Eye (tissue), 1 donor: ENCODE measurements at regions not wholly inside any gene's neighbourhood (a gene's known extent, or its start where the extent isn't known, plus 50 kb on each side); places are given as distances from the start of the nearest gene placed in this dataset.
"Not testable (repeated sequence)": the region's sequence is repeated elsewhere in the genome, so short reads cannot be mapped to it uniquely, and the experiment has no call there.

Experiments
- DNase-seq: peaks from one replicate; pipeline ENCODE4 v3.0.0-alpha.2; 2015

DNA sequence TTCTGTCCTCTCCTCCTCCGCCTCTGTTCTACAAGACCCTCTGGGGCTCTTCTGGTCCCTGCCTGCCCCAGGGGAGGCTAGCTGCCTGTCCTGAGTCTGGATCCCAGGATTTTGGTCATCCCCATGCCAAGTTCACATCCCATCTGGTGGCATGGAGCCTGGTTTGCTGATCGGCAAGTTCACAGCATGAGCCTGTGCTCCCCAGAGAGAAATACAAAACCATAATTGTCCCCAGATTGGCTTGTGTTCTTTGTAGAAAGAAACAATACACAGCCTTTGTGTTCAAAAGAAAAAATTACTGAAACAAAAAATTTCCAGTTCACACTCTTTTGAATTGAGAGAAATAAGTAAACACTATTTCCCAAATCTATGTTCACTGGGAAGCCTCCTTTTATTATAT lies 149.4 kb upstream of the ZC3H12A start:
- DNase-seq: no peak

DNA sequence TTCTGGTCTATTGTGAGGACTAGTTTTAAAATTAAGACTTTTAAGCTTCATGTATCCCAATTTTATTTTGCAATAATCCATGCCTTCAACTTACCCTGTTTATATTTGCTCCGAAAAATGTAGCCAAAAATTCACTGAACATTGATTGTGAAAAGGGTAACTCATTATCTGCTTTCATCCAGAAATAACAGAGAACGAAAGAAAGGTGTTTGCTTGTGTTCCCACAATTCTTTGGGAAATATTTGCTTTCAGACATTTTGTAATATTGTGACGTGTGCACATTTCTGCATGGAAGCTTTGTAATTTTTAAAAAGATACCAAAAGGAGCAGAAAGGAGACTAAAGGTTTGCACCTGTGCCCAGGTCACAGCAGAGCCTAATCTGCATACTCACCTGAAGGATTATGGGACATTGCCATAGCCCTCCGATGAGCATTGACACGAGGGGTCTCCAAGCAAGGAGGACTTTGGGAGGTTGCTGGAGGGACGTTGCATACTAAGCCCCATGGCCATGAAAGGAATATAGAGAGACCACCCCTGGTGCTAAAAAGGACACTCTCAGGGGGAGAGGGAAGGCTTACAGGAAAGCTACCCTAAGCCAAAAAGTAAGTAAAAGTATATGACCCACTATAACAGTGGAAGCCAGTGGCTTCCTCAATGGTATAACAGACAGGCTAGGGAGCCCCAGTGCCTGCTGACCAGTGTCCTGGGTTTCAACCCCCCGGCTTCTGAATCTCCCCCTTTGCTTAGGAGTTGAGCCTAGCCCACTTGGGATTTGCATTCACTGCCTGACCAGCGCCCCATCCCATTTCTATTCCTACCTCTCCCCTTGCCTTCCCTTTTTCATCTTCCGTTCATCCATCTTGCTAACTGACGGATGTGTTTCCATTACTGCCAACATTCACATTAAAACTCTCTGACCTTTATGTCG lies 148.6 kb upstream of the ZC3H12A start:
- no peak for DNase-seq

DNA sequence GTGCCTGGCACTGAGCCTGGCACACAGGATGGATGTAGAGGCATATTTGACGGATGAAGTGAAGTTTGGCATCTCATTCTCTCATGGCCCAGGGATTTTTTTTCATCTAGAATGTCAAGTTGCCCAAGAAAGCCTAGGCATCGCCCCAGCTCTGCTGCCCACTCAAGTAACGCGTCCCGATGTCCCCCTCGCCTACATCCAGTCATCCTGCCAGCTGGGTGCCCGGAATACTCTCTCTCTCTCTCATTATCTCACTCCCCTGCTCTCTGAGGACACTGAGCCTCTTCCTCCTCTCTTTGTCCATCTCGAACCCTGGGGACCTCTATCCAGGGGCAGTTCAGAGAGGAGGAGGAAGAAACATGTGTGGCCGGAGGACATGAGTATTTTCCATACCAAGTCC lies 142.3 kb upstream of the ZC3H12A start:
- DNase-seq: no peak

DNA sequence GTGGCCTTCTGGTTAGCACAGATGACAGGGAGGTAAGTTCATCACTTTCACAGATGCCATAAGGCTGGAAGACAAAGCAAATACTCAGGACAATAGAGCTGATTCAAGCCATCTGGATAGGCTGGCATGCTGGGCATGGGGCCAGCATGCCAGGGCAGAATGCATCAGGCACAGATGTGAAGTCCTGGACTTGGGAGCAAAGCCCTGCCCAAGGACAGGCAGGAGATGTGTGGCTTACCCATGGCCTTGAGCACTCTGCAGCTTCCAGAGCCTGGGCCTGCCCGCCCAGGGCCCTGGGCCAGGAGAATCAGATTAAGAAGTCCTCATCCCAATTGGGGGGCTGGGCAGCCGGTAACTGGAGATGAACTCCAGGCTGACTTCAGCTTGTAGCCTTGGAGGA lies 135.7 kb upstream of the ZC3H12A start:
- no peak for DNase-seq

DNA sequence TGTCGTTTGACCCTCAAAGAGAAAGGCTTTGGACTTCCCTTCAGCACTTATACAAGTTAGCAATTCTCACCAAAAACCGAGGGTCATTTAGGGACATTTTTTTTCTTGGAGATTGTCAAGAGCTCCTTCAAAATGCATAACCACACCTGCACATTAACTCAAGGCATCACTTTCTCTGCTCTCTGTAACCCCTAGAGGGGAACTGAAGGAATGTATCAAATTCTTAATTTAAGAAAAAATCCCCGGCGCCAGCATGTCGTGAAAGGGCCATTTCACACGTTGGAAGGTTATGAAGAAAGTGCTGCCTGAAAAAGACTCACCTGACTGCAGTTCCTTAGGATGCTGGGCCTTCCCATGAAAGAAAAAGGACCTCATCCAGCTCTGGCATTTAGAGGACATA lies 131.6 kb upstream of the ZC3H12A start:
- DNase-seq: no peak

DNA sequence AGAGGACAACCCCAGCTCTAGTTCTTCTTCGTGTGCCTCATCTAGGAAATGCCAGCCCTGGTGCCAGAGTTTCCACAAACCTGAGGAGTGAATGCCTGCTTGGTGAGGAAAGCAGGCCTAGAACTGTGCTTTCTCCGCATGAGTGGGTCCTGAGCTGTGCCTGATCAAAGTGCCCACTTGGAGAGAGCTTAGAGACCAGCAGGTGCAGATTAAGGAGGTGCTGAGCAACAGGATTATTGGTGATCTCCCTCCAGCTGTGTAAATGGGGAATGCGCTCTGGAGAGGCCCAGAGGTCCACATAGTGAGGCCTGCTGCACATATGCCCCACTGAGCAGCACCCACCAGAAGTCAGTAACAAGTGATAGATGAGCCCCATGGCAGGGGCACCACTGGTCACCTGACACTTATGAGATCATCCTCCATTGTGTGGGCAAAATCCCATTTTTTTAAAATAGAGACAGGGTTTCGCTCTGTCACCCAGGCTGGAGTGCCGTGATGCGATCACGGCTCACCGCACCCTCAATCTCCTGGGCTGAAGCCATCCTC lies 127.2 kb upstream of the ZC3H12A start:
- no peak for DNase-seq

DNA sequence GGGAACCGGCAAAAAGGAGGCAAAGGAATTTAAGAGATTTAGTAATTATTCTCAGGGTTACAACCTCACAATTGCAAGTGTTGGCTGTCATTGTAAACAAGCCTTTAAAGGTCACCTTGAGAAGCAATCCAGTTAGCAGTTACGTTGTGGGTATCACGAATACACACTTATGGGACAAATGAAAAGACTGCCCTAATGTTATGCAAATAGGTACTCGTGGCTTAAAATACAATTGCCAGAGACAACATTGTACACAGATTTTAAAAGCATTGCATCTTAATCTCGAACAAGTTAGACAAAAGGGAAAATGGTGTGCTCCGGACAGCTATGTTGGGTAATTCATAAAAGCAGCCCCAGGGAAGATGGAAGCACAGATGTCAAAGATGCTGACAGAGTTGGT lies 120.5 kb upstream of the ZC3H12A start:
- peak; percentile 7 for DNase-seq

DNA sequence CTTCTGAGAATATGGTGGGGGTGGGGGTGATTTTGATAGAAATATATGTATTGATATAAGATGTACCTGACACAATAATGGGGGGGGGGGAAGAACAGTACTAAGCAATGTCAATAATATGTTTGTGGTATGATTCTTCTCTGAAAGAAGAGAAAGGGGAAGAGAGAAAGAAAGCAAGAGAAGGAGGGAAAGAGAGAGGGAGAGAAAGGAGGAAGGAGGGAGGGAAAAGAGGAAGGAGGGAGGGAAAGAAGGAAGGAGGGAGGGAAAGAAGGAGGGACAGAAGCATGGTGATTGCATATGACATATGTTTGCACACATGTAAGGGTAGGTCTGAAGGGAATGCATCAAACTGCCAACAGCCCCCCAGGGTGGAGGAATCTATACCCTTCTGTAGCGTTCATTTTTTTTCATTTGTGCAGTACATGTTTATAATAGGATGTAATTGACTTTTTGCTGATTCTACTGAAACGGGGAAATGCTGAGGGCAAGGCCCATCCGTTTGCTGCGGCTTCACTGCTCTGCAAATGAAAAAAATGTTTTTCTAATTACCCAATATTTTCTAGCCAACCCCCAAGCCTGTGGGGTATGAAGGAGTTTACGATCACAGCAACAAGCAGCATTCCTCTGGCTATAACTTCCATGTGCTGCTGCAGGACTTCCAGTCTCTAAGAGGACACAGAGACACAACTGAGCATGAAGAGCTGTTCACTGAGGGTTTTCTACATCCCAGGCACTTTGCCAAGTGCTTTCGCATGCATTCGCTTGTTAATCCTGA lies 119.3 kb upstream of the ZC3H12A start:
- DNase-seq: peak; percentile 8

DNA sequence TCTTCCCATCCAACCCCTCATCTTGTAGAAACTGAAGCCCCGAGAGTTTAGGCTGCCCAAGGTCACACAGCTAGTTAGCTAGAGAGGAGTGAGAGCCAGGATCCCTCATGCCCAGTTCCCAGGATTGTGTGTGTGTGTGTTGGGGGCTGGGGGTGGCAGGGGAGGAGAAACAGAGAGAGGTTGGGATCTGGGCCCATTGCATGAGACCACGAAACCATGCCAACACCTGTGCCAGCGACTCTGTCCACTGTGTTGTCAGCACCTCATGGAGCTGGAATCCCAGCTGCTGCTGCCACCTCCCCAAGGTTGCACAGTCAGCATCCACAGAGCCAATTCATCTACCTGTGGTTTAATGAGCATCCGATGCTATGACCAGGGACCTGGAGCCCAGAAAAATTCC lies 115.4 kb upstream of the ZC3H12A start:
- no peak for DNase-seq

DNA sequence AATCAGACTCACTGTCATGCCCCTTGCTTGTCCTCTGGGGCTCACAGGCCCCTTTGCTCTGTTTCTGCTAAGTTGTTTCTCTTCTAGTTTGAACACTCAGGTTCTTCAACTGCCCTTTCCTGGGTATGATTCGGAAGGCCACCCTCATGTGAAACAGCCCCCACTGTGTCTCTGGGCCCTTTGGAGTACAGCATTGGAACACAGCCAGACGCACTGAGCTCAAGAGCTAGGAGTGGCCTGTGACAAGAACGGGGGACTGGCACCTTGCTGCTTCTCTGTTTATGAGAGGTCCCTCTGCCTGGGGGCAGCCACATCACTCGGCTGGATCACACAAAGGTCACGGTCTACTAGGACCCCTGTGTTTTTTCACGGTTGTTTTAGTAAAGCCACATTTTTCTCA lies 114.4 kb upstream of the ZC3H12A start:
- DNase-seq: no peak

DNA sequence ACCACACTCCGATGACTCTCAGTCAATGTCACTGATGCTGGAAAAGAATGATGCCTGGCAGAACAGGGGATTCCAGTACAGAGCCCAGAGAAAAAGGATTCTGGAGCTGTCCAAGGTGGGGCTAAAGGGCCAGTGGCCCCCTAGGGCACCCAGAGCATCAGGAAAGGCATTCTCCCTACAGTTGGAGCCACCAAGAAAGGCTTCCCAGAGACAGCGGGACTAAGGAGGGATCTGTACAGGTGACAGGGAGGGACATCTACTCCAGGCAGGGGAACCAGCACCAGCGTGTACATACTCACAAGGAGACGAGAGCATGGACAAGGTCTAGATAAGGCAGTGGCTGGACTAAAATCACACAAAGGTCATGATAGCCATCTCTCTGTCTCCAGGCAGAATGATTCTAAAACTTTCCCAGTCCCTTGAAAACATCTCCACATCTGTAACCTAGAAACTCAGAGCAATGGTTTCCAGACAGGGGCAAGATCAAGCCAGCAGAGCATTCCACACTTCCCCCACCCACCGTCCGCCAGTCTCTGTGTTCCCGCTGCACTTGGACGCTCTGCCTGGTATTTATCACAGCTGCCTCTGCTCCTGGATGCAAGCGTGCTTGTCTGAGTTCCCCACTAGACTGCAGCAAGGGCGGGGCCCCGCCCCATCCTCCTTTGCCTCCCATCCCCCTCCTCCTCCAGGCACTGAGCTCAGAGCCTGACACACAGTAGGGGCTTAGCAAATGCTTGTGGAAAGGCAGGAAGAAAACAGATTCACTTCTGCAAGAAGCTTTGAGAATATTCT lies 111.6 kb upstream of the ZC3H12A start:
- peak; percentile 35 for DNase-seq

DNA sequence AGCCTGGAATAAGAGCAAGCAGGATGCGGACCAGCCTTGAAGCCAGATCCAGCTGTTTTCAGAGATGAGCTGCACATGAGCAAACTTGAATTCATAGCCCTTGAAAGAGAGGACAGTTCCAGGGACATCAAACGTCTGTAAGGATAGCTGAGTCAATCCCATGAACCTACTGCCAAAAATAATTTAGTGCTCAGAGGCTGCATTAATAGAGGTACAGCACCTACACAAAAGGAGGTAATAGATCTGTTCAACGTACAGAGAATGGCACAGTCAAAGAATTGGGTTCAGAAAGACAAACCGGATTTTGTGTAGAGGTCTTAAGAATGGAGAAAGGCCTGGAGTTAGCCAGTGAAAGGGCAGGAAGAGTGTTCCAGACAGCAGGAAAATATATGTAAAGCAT lies 110.8 kb upstream of the ZC3H12A start:
- DNase-seq: no peak

DNA sequence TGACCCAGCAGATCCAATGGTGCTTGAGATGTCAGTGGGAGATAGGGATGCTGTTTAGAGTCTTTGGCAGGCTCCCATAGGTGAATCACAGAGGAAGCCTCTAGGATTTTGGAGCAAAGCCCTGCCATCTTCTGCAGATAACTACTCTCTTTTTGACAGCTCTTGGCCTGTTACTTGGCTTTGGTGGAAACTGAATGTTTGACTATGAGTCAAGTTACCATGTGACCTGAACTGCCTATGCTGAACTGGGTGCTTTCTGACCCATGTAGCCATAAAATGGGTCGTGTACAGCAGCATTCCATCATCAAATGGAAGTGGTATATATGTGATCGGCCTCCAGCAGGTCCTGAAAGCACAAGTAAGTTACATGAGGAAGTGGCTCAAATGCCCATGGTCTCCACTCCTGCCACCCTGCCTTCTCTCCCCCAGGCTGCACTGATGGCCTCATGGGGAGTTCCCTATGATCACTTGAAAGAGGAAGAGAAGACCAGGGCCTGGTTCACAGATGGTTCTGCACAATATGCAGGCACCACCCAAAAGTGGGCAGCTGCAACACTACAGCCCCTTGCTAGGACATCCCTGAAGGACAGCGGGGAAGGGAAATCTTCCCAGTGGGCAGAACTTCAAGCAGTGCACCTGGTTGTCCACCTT lies 105.6 kb upstream of the ZC3H12A start:
- not testable (repeated sequence) for DNase-seq

DNA sequence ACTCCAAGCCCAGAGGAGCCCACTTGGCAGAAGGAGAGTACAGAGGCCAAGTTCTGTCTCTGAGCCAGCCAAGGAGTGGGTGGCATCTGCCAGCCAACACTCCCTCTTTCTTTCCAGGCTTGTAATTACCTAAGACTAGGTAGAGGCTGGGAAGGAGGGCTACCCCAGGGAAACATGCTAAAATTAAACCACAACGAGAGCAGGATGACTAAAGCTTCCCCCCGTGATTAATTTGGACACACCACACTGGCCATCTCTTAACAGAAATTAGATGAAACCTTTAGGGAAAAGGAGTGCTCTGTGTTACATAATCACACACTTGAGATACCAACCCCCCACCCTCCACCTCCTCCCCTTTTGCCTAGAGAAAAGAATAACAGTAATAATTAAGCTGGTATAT lies 102.1 kb upstream of the ZC3H12A start:
- DNase-seq: no peak

DNA sequence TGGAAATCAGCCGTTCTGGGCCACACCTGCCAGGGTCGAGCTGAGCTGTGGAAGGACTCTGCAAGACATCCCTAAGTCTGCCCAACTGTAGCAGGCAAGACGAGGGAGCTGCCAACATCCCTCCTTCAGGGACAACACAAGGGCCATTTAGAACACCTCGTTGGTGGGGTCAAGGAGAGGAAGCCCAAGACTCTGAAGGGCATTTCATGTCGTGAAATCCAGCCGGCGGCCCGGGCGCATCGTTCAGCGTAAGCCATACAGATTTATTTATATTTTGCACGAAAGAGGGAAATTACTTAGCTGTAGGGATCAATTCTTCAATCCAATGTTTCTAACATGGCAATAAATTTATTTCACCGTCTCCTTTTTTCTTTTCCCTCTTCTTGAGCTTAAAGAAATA lies 101.7 kb upstream of the ZC3H12A start:
- no peak for DNase-seq

DNA sequence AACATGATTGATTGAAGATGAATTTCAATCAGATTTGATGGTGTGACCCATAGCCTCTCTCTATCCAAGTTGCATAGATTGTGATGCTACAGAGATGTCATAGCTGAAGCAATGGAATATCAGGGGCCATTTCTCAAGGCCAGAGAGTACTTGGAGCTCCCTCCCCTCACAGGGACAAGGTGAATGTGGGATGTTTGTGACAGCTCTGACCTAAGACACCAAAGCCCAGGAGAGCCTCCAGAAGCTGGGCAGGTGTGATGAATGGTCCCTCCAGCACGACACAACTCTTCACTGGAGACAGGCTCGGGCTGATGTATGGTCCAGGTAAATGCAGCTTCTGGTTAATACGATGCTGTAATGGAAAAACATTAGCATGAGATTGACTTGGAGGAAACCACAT lies 101.0 kb upstream of the ZC3H12A start:
- DNase-seq: no peak

DNA sequence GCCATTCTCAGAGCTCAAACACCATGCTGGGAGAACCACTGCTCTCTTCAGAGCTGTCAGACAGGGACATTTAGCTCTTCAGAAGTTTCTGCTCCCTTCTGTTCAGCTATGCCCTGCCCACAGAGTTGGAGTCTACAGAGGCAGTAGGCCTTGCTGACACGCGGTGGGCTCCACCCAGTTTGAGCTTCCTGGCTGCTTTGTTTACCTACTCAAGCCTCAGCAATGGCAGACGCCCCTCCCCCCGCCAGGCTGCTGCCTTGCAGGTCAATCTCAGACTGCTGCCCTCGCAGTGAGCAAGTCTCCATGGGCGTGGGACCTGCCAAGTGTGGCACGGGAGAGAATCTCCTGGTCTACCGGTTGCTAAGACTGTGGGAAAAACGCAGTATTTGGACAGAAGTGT lies 93.8 kb upstream of the ZC3H12A start:
- DNase-seq: not testable (repeated sequence)

DNA sequence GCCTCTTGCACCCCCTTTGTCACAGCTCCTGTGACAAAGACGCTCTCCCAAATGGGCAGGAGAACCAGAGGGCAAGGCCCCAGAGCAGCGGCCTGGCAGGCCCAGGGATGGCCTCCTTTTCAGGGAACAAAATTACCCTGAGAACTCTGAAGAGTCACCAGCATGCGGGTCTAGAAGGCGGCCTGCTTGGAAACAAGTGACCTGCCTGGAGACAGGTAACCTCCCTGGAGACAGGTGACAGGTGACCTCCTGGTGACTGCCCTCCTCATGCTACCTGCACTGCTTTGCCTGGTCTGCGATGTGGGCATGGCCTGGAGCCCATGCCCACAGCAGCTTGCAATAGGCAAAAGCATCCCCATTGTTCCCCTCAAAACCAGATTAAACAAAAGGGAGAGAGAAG lies 86.5 kb upstream of the ZC3H12A start:
- no peak for DNase-seq

DNA sequence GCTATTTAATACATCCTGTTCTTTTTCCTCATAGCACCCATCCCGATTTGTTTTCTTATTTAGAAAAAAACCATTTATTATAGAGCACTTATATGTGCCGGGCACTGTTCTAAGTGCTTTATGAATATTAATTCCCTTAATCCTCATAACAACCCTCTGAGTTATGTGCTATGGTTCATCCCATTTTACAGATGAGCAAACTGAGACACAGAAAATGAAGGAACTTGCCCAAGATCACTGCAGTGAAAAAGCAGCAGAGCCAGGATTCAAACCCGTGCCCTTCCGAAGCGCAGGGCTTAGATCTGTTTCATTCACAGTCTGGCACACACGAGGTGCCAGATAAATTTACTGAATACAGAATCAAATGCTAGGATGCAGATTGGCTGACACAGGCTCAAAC lies 85.1 kb upstream of the ZC3H12A start:
- no peak for DNase-seq

DNA sequence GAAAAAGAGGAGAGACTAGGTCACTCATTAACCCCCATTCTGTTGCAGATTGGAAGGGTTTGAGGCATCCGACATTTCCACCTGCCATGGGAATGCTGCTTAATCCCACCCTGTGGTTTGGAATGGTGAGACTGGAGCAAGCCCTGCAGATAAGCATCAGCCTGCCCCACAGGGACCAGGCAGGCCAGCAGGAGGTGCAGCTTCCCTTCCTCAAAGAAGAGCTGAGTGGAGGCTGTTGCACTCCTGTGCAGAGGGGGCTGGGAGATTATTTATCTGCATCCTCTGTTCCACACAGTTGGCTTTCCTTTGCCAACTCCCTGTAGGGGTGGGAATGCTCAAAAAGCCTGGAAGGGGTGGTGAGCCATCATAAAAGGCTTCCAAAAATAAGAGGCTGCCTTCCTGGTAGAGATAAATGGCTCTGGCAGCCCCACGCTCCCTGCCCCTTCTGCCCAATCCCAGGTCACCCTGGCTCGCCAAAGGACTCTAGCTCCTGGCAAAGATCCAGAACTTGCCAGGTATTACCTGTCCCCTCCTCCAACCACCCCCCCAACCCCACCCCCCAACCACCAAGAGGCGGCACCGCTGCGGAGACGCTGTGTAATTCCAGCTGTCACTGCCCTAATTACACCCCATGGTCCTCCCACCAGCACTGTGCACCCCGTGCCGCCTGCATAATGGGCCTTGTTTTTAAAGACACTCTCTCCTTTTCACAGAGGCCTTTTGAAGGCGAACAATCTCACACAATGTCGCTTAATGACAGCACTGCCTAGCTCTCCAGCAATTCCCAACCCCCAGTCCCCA lies 83.0 kb upstream of the ZC3H12A start:
- DNase-seq: peak; percentile 50

DNA sequence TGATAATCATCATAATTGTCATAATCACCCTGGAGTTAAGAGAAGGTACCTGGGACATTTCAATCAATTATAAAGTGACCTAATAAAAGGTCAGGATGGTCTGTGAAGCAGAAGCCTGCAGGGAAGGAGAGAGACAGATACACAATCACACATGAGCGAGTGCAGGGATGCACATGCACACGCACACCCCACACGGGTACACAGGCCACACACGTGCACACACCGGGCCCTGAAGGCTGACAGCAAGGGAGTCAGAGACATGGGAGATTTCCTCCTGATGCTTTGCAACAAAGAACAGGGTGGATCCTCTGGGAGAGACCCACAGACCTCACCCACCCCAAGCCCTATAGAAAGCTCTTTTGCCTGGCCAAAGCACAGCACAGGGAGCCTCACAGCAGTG lies 82.3 kb upstream of the ZC3H12A start:
- DNase-seq: peak; percentile 32
